ENCODE measurements at regions not wholly inside any gene's neighbourhood (a gene's known extent, or its start where the extent isn't known, plus 50 kb on each side); places are given as distances from the start of the nearest gene placed in this dataset.
"Not testable (repeated sequence)": the region's sequence is repeated elsewhere in the genome, so short reads cannot be mapped to it uniquely, and the experiment has no call there.

DNA sequence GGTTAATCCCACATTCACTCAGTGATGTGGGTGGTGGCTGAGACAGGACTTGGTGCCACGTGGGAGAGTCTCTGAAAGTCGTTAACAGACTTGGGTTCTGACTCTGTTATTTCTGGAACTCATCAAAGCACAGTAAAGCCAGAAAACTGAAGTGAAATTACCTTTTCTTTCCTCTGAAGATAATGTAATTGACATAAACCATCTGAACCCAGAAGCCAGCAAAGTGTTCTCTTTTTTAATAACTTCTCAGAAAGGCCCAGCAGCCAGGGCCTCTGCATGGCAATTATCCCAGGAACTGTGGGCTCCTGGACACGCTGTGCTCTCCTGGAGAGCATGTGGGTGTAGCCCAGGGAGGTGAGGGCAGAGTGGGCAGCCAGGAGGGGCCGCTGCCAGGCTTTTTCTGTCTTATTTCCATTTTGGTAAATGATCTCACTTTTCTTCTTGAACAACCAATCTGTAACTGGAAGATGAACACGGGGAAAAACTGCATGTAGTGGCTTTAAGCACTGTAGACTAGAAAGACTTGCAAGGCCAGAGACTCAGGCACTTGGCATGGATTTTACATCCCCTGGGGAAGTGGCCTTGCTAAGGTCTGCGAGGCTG lies 444.1 kb upstream of the TMEM132C start:
- DNase-seq (ENCODE audit: low read depth): no peak
- TF ChIP-seq, protein P1, sequence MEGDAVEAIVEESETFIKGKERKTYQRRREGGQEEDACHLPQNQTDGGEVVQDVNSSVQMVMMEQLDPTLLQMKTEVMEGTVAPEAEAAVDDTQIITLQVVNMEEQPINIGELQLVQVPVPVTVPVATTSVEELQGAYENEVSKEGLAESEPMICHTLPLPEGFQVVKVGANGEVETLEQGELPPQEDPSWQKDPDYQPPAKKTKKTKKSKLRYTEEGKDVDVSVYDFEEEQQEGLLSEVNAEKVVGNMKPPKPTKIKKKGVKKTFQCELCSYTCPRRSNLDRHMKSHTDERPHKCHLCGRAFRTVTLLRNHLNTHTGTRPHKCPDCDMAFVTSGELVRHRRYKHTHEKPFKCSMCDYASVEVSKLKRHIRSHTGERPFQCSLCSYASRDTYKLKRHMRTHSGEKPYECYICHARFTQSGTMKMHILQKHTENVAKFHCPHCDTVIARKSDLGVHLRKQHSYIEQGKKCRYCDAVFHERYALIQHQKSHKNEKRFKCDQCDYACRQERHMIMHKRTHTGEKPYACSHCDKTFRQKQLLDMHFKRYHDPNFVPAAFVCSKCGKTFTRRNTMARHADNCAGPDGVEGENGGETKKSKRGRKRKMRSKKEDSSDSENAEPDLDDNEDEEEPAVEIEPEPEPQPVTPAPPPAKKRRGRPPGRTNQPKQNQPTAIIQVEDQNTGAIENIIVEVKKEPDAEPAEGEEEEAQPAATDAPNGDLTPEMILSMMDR (conservative IDR thresholded peaks at IDR 0.05; ENCODE audit: low read depth, low read length): no peak
- no peak overlapping the region for H3K4me3 ChIP-seq (ENCODE audit: low read depth, low read length)

DNA sequence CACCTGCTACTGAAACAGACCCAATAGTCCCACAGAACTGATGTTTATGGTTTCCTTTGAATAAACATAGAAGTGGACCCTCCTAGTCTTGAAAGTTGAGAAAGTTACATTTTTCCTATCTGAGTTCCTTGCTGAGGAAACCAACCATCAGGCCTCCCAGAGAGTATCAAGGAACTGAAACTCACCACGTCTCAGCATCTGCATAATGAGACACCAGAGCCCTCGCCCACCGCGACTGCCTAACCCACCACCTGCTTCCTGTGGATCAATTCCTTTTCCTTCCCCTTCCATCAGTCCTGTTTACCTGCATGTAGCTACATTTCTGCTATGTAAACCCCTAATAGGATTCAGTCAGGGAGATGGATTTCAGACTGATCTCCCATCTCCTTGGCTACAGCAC lies 443.2 kb upstream of the TMEM132C start:
- TF ChIP-seq, protein P1 (conservative IDR thresholded peaks at IDR 0.05; ENCODE audit: low read depth, low read length): no peak
- no peak for DNase-seq (ENCODE audit: low read depth)
- no peak overlapping the region for H3K4me3 ChIP-seq (ENCODE audit: low read depth, low read length)

DNA sequence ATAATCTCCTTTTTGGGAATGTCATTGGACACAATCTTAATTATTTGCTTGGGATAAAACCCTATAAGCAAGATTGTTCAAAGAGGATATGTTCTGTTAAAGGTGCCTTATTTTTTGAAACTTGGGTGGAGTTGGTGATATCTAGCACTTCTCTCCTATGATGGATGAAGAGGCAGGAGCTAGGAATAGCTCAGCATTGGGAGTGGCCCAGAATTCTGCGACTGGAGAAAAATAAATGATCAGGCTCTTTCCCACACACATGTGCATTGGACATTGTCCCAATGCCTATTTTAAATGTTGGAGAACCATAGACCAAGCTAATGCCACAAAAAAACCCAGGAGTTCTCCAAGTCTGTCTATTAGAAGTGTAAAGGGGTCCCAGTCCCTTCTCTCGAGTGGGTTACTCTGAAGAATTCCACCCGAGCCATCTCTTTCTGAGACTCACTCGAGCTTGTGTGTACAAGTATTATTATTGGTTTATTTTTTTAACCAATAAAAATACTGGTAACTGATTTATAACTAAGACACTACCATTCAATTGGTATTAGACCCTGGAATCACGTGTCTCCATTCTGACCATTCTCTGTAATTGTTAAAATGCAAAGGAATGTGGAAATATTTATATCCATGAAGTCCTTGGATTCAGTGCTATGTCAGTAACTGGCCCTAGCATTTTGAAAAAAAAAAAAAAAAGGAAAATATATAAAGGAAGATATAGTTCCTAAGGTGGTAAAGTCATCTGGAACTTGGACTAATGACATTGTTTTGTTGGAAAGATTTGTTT lies 437.5 kb upstream of the TMEM132C start:
- TF ChIP-seq, protein P1 (conservative IDR thresholded peaks at IDR 0.05; ENCODE audit: low read depth, low read length): no peak
- DNase-seq (ENCODE audit: low read depth): no peak

DNA sequence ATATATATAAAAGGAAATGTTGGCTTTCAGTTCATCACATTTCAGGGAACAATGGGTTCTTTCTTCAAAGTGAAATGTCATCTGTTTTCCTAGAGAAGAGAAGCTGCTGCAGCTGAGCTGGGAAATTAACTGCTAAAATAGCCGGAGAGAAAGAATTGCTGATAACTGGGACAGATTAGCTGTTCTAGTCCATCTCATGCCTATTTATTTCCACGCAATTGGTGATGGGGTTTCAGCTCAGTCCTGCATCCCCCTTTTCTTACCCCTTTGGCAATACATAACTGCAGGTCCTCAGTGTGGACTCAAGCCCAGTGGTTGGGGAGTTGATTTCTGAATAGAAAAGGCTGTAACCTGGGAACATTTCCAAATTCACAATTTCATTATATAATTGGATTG lies 436.9 kb upstream of the TMEM132C start:
- TF ChIP-seq, protein P1 (conservative IDR thresholded peaks at IDR 0.05; ENCODE audit: low read depth, low read length): no peak
- DNase-seq (ENCODE audit: low read depth): no peak
- H3K4me3 ChIP-seq (ENCODE audit: low read depth, low read length): no peak overlapping the region

More for the DNA sequence above, 437.5 kb upstream of the TMEM132C start:
- no peak overlapping the region for H3K4me3 ChIP-seq (ENCODE audit: low read depth, low read length)

DNA sequence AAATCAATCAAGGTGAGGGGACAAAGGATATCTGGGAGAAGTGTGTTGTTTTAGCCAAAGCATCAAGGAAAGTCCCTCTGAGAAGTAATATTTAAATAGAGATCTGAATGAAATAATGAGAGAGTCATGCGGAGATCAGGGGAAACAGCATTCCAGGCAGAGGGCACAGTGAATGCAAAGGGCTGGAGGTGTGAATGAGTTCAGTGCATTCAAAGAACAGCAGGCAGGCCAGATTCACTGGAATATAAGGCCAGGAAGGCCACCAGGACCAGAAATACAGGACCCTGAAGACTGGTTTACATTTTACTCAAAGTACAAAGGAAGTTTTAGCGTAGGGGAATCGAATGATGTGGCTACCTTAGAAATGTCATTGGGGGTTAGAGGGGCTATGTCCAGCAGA lies 436.2 kb upstream of the TMEM132C start:
- no peak for DNase-seq (ENCODE audit: low read depth)
- no peak overlapping the region for H3K4me3 ChIP-seq (ENCODE audit: low read depth, low read length)
- TF ChIP-seq, protein P1 (conservative IDR thresholded peaks at IDR 0.05; ENCODE audit: low read depth, low read length): no peak

DNA sequence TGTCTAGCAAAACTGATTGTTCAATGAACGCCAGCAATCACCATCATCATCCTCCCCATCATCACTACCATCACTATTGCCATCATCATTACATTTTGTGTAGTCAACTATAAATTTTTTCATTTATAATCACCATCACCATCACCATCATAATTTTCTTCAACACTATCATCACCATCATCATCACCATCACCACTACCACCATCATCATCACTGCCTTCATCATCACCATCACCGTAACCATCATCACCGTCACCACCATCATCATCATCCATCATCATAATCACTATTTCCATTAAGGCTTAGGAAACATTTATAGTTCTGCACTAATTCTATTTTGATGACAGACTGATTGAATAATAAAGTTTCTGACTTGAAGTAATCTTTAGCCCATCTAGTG lies 434.8 kb upstream of the TMEM132C start:
- no peak overlapping the region for H3K4me3 ChIP-seq (ENCODE audit: low read depth, low read length)
- DNase-seq (ENCODE audit: low read depth): no peak
- TF ChIP-seq, protein P1 (conservative IDR thresholded peaks at IDR 0.05; ENCODE audit: low read depth, low read length): no peak

DNA sequence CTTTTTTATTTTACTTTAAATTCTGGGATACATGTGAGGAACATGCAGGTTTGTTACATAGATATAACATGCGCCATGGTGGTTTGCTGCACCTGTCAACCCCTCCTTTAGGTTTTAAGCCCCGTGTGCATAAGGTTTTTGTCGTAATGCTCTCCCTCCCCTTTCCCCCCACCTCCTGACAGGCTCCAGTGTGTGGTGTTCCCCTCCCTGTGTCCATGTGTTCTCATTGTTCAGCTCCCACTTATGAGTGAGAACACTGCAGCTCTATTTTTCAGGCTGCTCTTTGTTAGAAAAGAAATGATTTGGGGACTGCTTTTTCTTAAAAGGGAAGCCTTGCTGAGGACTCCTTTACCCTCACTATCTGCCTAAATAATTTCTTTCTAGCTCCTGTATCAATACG lies 430.2 kb upstream of the TMEM132C start:
- not testable (repeated sequence) for DNase-seq (ENCODE audit: low read depth); H3K4me3 ChIP-seq (ENCODE audit: low read depth, low read length)
